NCI-H345 treated with DMSO at 0.1 percent for 48 hours (cell line): ENCODE measurements at regions not wholly inside any gene's neighbourhood (a gene's known extent, or its start where the extent isn't known, plus 50 kb on each side); places are given as distances from the start of the nearest gene placed in this dataset.

Experiments
- DNase-seq: peaks from one replicate; lab custom pipeline; 2025; ENCODE audit not compliant: unreplicated experiment; lab: John Stamatoyannopoulos, UW

- DNase-seq = no peak
Measured at GRCh38 chr5:24749701-24750100, 104.9 kb upstream of the CDH10 start.

- no peak for DNase-seq
Measured at GRCh38 chr5:24747327-24747726, 102.5 kb upstream of the CDH10 start.

- DNase-seq = no peak
Measured at GRCh38 chr5:24742334-24742733, 97.6 kb upstream of the CDH10 start.

- no peak for DNase-seq
Measured at GRCh38 chr5:24737163-24737562, 92.4 kb upstream of the CDH10 start.

GRCh38 chr5:24735284-24735683 lies 90.5 kb upstream of the CDH10 start:
- no peak for DNase-seq

GRCh38 chr5:24732184-24732583 lies 87.4 kb upstream of the CDH10 start:
- no peak for DNase-seq

GRCh38 chr5:24720743-24721142 lies 76.0 kb upstream of the CDH10 start:
- no peak for DNase-seq

GRCh38 chr5:24714746-24715145 lies 70.0 kb upstream of the CDH10 start:
- DNase-seq = no peak

GRCh38 chr5:24712947-24713346 lies 68.2 kb upstream of the CDH10 start:
- no peak for DNase-seq

GRCh38 chr5:24712047-24712446 lies 67.3 kb upstream of the CDH10 start:
- no peak for DNase-seq

- no peak for DNase-seq
Measured at GRCh38 chr5:24703934-24704333, 59.2 kb upstream of the CDH10 start.
